Vagina (tissue), 2 donors: ENCODE measurements at regions not wholly inside any gene's neighbourhood (a gene's known extent, or its start where the extent isn't known, plus 50 kb on each side); places are given as distances from the start of the nearest gene placed in this dataset.

Source experiments
- DNase-seq, 2 donors: peaks; one replicate each; pipeline ENCODE4 v3.0.0-alpha.2; 2017; ENCODE audit errors: extremely low spot score in 2 of 2
- H3K27ac ChIP-seq: fragments of 200-600 bp; sonication (generic); one replicate; pipeline ENCODE4 v1.5.1; 2019
- H3K27me3 ChIP-seq: fragments of 200-600 bp; sonication (generic); one replicate; pipeline ENCODE4 v1.5.1; 2019
- H3K36me3 ChIP-seq, 2 donors: fragments of 200-600 bp; sonication (generic); one replicate each; pipeline ENCODE4 v1.5.1; 2017 to 2019
- H3K4me1 ChIP-seq: fragments of 200-600 bp; sonication (generic); one replicate; pipeline ENCODE4 v1.5.1; 2019
- H3K4me3 ChIP-seq, 2 donors: fragments of 200-600 bp; sonication (generic); 1 replicate in 1 of 2; 2 replicates in 1 of 2; pipeline ENCODE4 v1.5.1; 2016 to 2019
- H3K9me3 ChIP-seq: fragments of 200-600 bp; sonication (generic); one replicate; pipeline ENCODE4 v1.5.1; 2019
- POLR2A ChIP-seq, 2 donors: fragments of 450-650 bp; IDR thresholded peaks; one replicate each; pipeline ENCODE4 v1.6.1; 2017; ENCODE audit warnings: antibody characterized with exemption in 2 of 2, mild to moderate bottlenecking in 2 of 2, moderate library complexity in 2 of 2
- POLR2AphosphoS5 ChIP-seq, 2 donors: sonication (generic); formaldehyde crosslinking; IDR thresholded peaks; one replicate each; pipeline ENCODE4 v1.9.0; 2017; ENCODE audit warnings: antibody characterized with exemption in 2 of 2, mild to moderate bottlenecking in 2 of 2, low read depth in 1 of 2; ENCODE audit not compliant: insufficient read depth in 1 of 2
- intact Hi-C: fragments of 100-400 bp; cut with DNase I; formaldehyde crosslinking; loops from one replicate; pipeline ENCODE4 v1.15.1; 2023
- TF ChIP-seq, protein P1 (sequence below), 3 experiments: fragments of 450-650 bp in 2 of 3; fragments of 200-600 bp in 1 of 3; sonication (generic) in 1 of 3; IDR thresholded peaks; one replicate each; pipeline ENCODE4 v1.5.1; 2017 to 2019; ENCODE audit warnings: antibody characterized with exemption in 3 of 3, mild to moderate bottlenecking in 2 of 3, moderate library complexity in 2 of 3

- TF ChIP-seq POLR2A (IDR thresholded peaks at IDR 0.05) (no peak), POLR2AphosphoS5 (IDR thresholded peaks at IDR 0.05; ENCODE audit: insufficient read depth in 1 of 2, low read depth in 1 of 2) (no peak)
- TF ChIP-seq, protein P1, sequence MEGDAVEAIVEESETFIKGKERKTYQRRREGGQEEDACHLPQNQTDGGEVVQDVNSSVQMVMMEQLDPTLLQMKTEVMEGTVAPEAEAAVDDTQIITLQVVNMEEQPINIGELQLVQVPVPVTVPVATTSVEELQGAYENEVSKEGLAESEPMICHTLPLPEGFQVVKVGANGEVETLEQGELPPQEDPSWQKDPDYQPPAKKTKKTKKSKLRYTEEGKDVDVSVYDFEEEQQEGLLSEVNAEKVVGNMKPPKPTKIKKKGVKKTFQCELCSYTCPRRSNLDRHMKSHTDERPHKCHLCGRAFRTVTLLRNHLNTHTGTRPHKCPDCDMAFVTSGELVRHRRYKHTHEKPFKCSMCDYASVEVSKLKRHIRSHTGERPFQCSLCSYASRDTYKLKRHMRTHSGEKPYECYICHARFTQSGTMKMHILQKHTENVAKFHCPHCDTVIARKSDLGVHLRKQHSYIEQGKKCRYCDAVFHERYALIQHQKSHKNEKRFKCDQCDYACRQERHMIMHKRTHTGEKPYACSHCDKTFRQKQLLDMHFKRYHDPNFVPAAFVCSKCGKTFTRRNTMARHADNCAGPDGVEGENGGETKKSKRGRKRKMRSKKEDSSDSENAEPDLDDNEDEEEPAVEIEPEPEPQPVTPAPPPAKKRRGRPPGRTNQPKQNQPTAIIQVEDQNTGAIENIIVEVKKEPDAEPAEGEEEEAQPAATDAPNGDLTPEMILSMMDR (IDR thresholded peaks at IDR 0.05) = no peak
- H3K27me3 ChIP-seq = peaks cover 4% of the 10 kb centered on the region
- DNase-seq = no peak
Measured at GRCh38 chr10:118403967-118404366, 61.8 kb upstream of the FAM204A start.

DNA sequence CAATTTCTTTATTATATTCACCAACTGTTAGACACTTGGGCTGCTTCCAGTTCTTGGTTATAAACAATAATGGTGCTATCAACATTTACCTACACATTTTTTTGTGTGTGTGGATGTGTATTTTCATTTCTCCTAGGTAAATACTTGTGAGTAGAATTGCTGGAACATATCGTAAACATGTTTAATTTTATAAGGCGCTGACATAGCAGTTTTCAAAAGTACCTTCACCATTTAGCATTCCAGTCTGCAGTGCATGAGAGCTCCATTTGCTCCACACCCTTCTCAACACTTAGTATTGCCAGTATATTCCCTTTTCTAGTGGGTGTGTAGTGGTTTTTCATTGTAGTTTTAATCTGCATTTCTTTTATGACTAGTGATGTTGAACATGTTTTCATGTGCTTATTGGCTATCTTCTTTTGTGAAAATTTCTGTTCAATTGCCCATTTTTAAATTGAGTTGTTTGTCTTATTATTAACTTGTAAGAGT, 59.6 kb upstream of the FAM204A start:
- intact Hi-C loops = no loop called here
- TF ChIP-seq POLR2AphosphoS5 (IDR thresholded peaks at IDR 0.05; ENCODE audit: insufficient read depth in 1 of 2, low read depth in 1 of 2) = no peak
- TF ChIP-seq, protein P1 (IDR thresholded peaks at IDR 0.05) = no peak
- no peak for TF ChIP-seq POLR2A (IDR thresholded peaks at IDR 0.05)
- Histone ChIP-seq H3K9me3 (no peaks in the 10 kb centered on the region), H3K27me3 (peaks cover 4% of the 10 kb centered on the region), H3K4me1 (no peaks in the 10 kb centered on the region), H3K4me3 (no peak overlapping the region), H3K27ac (no peak overlapping the region), H3K36me3 (no peaks in the 10 kb centered on the region)
- DNase-seq = no peak

More at GRCh38 chr10:118403967-118404366, 61.8 kb upstream of the FAM204A start:
- Histone ChIP-seq H3K9me3 (no peaks in the 10 kb centered on the region), H3K4me3 (no peak overlapping the region), H3K36me3 (no peaks in the 10 kb centered on the region), H3K27ac (no peak overlapping the region), H3K4me1 (no peaks in the 10 kb centered on the region)
- intact Hi-C loops = no loop called here

GRCh38 chr10:118397391-118397790, 55.3 kb upstream of the FAM204A start:
- TF ChIP-seq, protein P1 (IDR thresholded peaks at IDR 0.05) = no peak
- TF ChIP-seq POLR2A (IDR thresholded peaks at IDR 0.05) (no peak), POLR2AphosphoS5 (IDR thresholded peaks at IDR 0.05; ENCODE audit: insufficient read depth in 1 of 2, low read depth in 1 of 2) (no peak)
- H3K36me3 ChIP-seq = no peaks in the 10 kb centered on the region
- no peak overlapping the region for H3K27ac ChIP-seq
- intact Hi-C loops = no loop called here
- H3K27me3 ChIP-seq = no peaks in the 10 kb centered on the region
- H3K4me1 ChIP-seq = no peaks in the 10 kb centered on the region
- DNase-seq = no peak
- H3K9me3 ChIP-seq = no peaks in the 10 kb centered on the region
- H3K4me3 ChIP-seq = no peak overlapping the region

GRCh38 chr10:118395947-118396346, 53.8 kb upstream of the FAM204A start:
- Histone ChIP-seq H3K27me3 (no peaks in the 10 kb centered on the region), H3K27ac (no peak overlapping the region), H3K4me1 (no peaks in the 10 kb centered on the region), H3K36me3 (no peaks in the 10 kb centered on the region), H3K4me3 (no peak overlapping the region), H3K9me3 (no peaks in the 10 kb centered on the region)
- no peak for DNase-seq
- TF ChIP-seq POLR2A (IDR thresholded peaks at IDR 0.05) (no peak), POLR2AphosphoS5 (IDR thresholded peaks at IDR 0.05; ENCODE audit: insufficient read depth in 1 of 2, low read depth in 1 of 2) (no peak)
- TF ChIP-seq, protein P1 (IDR thresholded peaks at IDR 0.05) = no peak
- intact Hi-C loops = no loop called here

GRCh38 chr10:118394301-118395200, 52.4 kb upstream of the FAM204A start:
- no peaks in the 10 kb centered on the region for H3K36me3 ChIP-seq
- no peaks in the 10 kb centered on the region for H3K4me1 ChIP-seq
- DNase-seq = no peak
- H3K4me3 ChIP-seq = no peak overlapping the region
- TF ChIP-seq, protein P1 (IDR thresholded peaks at IDR 0.05) = no peak
- TF ChIP-seq POLR2AphosphoS5 (IDR thresholded peaks at IDR 0.05; ENCODE audit: insufficient read depth in 1 of 2, low read depth in 1 of 2) (no peak), POLR2A (IDR thresholded peaks at IDR 0.05) (no peak)
- H3K27me3 ChIP-seq = no peaks in the 10 kb centered on the region
- no peak overlapping the region for H3K27ac ChIP-seq
- intact Hi-C loops = no loop called here
- no peaks in the 10 kb centered on the region for H3K9me3 ChIP-seq
